ENCODE measurements at regions not wholly inside any gene's neighbourhood (a gene's known extent, or its start where the extent isn't known, plus 50 kb on each side); places are given as distances from the start of the nearest gene placed in this dataset.

- CTCF ChIA-PET = no interaction called here
- POLR2A ChIA-PET = no interaction called here
These were observed 327.6 kb downstream of the CYRIA start for GRCh38 chr2:16338026-16338425.

DNA sequence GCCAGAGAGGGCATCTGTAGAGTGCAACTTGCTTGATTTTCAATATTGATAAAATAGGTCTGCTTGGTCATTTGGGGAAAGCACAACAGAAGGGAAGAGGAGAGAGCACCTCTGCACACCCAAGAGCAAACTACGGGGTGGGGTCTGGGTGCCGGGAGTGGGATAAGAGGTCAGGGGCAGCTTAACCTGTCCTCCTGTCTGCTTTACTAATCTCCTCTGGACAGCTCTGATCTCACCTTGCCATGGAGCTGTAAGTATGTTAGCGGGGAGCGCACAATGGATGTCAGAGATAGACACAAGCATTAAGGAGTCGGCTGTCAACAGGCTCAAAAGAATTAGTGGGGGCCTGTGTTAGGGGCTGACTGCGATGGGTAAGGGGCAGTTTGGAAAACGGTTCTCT is 328.7 kb downstream of the CYRIA start:
- peaks cover 0 to under 1% (median 0%) of the 10 kb centered on the region in 4 experiments for H3K36me3 ChIP-seq (ENCODE audit: control insufficient read depth in 4 of 4, insufficient read depth in 4 of 4, low read length in 3 of 4)
- ChIA-PET POLR2A (no interaction called here), CTCF (interaction anchor here (1.5 kb wide), 1 partner anchor 14 kb away, joined by 3 read pairs; no protein-coding TSS in a partner anchor)
- no peak overlapping the region for H3K4me3 ChIP-seq (ENCODE audit: control insufficient read depth in 1 of 7, extremely low read depth in 1 of 7, insufficient read depth in 4 of 7, low read depth in 2 of 7, low read length in 6 of 7)
- 95% methylated on average over 3 of the region's 7 CpGs for WGBS (ENCODE audit: insufficient coverage)
- no peak overlapping the region for H3K27ac ChIP-seq (ENCODE audit: insufficient read depth in 1 of 2, low read depth in 1 of 2, low read length in 2 of 2, poor library complexity in 1 of 2, severe bottlenecking in 2 of 2)
- no peaks in the 10 kb centered on the region for H3K27me3 ChIP-seq (replicated peaks in 2 of 5; ENCODE audit: control insufficient read depth in 4 of 5, insufficient read depth in 5 of 5, low read length in 4 of 5)
- peaks cover 0 to 58% (median 36%) of the 10 kb centered on the region in 4 experiments for H3K4me1 ChIP-seq (ENCODE audit: control extremely low read depth in 1 of 4, control insufficient read depth in 4 of 4, insufficient read depth in 4 of 4, low read length in 3 of 4)
- H3K9me3 ChIP-seq (ENCODE audit: control extremely low read depth in 1 of 5, control insufficient read depth in 4 of 5, insufficient read depth in 2 of 5, low read depth in 1 of 5, low read length in 4 of 5) = peaks cover 2 to 27% (median 2%) of the 10 kb centered on the region in 5 experiments
- DNase-seq = no peak

More at GRCh38 chr2:16338026-16338425, 327.6 kb downstream of the CYRIA start:
- Histone ChIP-seq H3K4me3 (ENCODE audit: control insufficient read depth in 1 of 7, extremely low read depth in 1 of 7, insufficient read depth in 4 of 7, low read depth in 2 of 7, low read length in 6 of 7) (no peak overlapping the region), H3K27ac (ENCODE audit: insufficient read depth in 1 of 2, low read depth in 1 of 2, low read length in 2 of 2, poor library complexity in 1 of 2, severe bottlenecking in 2 of 2) (no peak overlapping the region), H3K36me3 (ENCODE audit: control insufficient read depth in 4 of 4, insufficient read depth in 4 of 4, low read length in 3 of 4) (peaks cover 0 to 4% (median 0%) of the 10 kb centered on the region in 4 experiments), H3K27me3 (replicated peaks in 2 of 5; ENCODE audit: control insufficient read depth in 4 of 5, insufficient read depth in 5 of 5, low read length in 4 of 5) (no peaks in the 10 kb centered on the region), H3K4me1 (ENCODE audit: control extremely low read depth in 1 of 4, control insufficient read depth in 4 of 4, insufficient read depth in 4 of 4, low read length in 3 of 4) (peaks cover 0 to 49% (median 35%) of the 10 kb centered on the region in 4 experiments), H3K9me3 (ENCODE audit: control extremely low read depth in 1 of 5, control insufficient read depth in 4 of 5, insufficient read depth in 2 of 5, low read depth in 1 of 5, low read length in 4 of 5) (peaks cover 2 to 35% (median 2%) of the 10 kb centered on the region in 5 experiments)
- no peak for DNase-seq

- Histone ChIP-seq H3K9me3 (ENCODE audit: control extremely low read depth in 1 of 5, control insufficient read depth in 4 of 5, insufficient read depth in 2 of 5, low read depth in 1 of 5, low read length in 4 of 5) (peaks cover 2 to 23% (median 2%) of the 10 kb centered on the region in 5 experiments), H3K4me3 (ENCODE audit: control insufficient read depth in 1 of 7, extremely low read depth in 1 of 7, insufficient read depth in 4 of 7, low read depth in 2 of 7, low read length in 6 of 7) (peak overlapping the region in 1 of 7 experiments; percentile 30), H3K27me3 (replicated peaks in 2 of 5; ENCODE audit: control insufficient read depth in 4 of 5, insufficient read depth in 5 of 5, low read length in 4 of 5) (no peaks in the 10 kb centered on the region), H3K4me1 (ENCODE audit: control extremely low read depth in 1 of 4, control insufficient read depth in 4 of 4, insufficient read depth in 4 of 4, low read length in 3 of 4) (peaks cover under 1 to 62% (median 40%) of the 10 kb centered on the region in 4 experiments), H3K36me3 (ENCODE audit: control insufficient read depth in 4 of 4, insufficient read depth in 4 of 4, low read length in 3 of 4) (no peaks in the 10 kb centered on the region), H3K27ac (ENCODE audit: insufficient read depth in 1 of 2, low read depth in 1 of 2, low read length in 2 of 2, poor library complexity in 1 of 2, severe bottlenecking in 2 of 2) (no peak overlapping the region)
- 100% methylated on average over 1 of the region's 1 CpG for WGBS (ENCODE audit: insufficient coverage)
- CTCF ChIA-PET = interaction anchor here (1.5 kb wide), 1 partner anchor 14 kb away, joined by 3 read pairs; no protein-coding TSS in a partner anchor
- DNase-seq = no peak
- POLR2A ChIA-PET = no interaction called here
These were observed 329.1 kb downstream of the CYRIA start for GRCh38 chr2:16336491-16336890.

- H3K9me3 ChIP-seq (ENCODE audit: control extremely low read depth in 1 of 5, control insufficient read depth in 4 of 5, insufficient read depth in 2 of 5, low read depth in 1 of 5, low read length in 4 of 5) = peaks cover 0 to 18% (median 2%) of the 10 kb centered on the region in 5 experiments
- WGBS (ENCODE audit: insufficient coverage) = 0% methylated on average over 2 of the region's 3 CpGs
These were observed 329.7 kb downstream of the CYRIA start for GRCh38 chr2:16335947-16336346.

GRCh38 chr2:16335604-16335930 is 330.1 kb downstream of the CYRIA start:
- POLR2A ChIA-PET = interaction anchor here (0.8 kb wide), 1 partner anchor 33 kb away, joined by 3 read pairs; no protein-coding TSS in a partner anchor
- DNase-seq = no peak
- no CpG with 5 or more reads among the region's 1 CpG for WGBS (ENCODE audit: insufficient coverage)

More at GRCh38 chr2:16335947-16336346, 329.7 kb downstream of the CYRIA start:
- DNase-seq = peak in 2 of 3 donors; percentile 45 to 53
- H3K27me3 ChIP-seq (replicated peaks in 2 of 5; ENCODE audit: control insufficient read depth in 4 of 5, insufficient read depth in 5 of 5, low read length in 4 of 5) = no peaks in the 10 kb centered on the region
- POLR2A ChIA-PET = interaction anchor here (0.8 kb wide), 1 partner anchor 33 kb away, joined by 3 read pairs; no protein-coding TSS in a partner anchor
- peaks cover 4 to 68% (median 45%) of the 10 kb centered on the region in 4 experiments for H3K4me1 ChIP-seq (ENCODE audit: control extremely low read depth in 1 of 4, control insufficient read depth in 4 of 4, insufficient read depth in 4 of 4, low read length in 3 of 4)
- H3K36me3 ChIP-seq (ENCODE audit: control insufficient read depth in 4 of 4, insufficient read depth in 4 of 4, low read length in 3 of 4) = no peaks in the 10 kb centered on the region
- no peak overlapping the region for H3K27ac ChIP-seq (ENCODE audit: insufficient read depth in 1 of 2, low read depth in 1 of 2, low read length in 2 of 2, poor library complexity in 1 of 2, severe bottlenecking in 2 of 2)
- CTCF ChIA-PET = interaction anchor here (1.2 to 1.5 kb wide), 2 partner anchors 10 to 15 kb away, joined by 3 read pairs; no protein-coding TSS in a partner anchor
- H3K4me3 ChIP-seq (ENCODE audit: control insufficient read depth in 1 of 7, extremely low read depth in 1 of 7, insufficient read depth in 4 of 7, low read depth in 2 of 7, low read length in 6 of 7) = peak overlapping the region in 2 of 7 experiments; percentile 19 to 30

GRCh38 chr2:16334886-16335603 is 330.6 kb downstream of the CYRIA start:
- no CpG with 5 or more reads among the region's 2 CpGs for WGBS (ENCODE audit: insufficient coverage)
- Histone ChIP-seq H3K27ac (ENCODE audit: insufficient read depth in 1 of 2, low read depth in 1 of 2, low read length in 2 of 2, poor library complexity in 1 of 2, severe bottlenecking in 2 of 2) (no peak overlapping the region), H3K27me3 (replicated peaks in 2 of 5; ENCODE audit: control insufficient read depth in 4 of 5, insufficient read depth in 5 of 5, low read length in 4 of 5) (no peaks in the 10 kb centered on the region), H3K4me3 (ENCODE audit: control insufficient read depth in 1 of 7, extremely low read depth in 1 of 7, insufficient read depth in 4 of 7, low read depth in 2 of 7, low read length in 6 of 7) (no peak overlapping the region), H3K9me3 (ENCODE audit: control extremely low read depth in 1 of 5, control insufficient read depth in 4 of 5, insufficient read depth in 2 of 5, low read depth in 1 of 5, low read length in 4 of 5) (peaks cover 0 to 15% (median 2%) of the 10 kb centered on the region in 5 experiments), H3K4me1 (ENCODE audit: control extremely low read depth in 1 of 4, control insufficient read depth in 4 of 4, insufficient read depth in 4 of 4, low read length in 3 of 4) (peaks cover 4 to 75% (median 52%) of the 10 kb centered on the region in 4 experiments), H3K36me3 (ENCODE audit: control insufficient read depth in 4 of 4, insufficient read depth in 4 of 4, low read length in 3 of 4) (no peaks in the 10 kb centered on the region)
- ChIA-PET POLR2A (no interaction called here), CTCF (interaction anchor here (1.2 kb wide), 1 partner anchor 9 kb away, joined by 3 read pairs; no protein-coding TSS in a partner anchor)
- no peak for DNase-seq

More at GRCh38 chr2:16335604-16335930, 330.1 kb downstream of the CYRIA start:
- H3K9me3 ChIP-seq (ENCODE audit: control extremely low read depth in 1 of 5, control insufficient read depth in 4 of 5, insufficient read depth in 2 of 5, low read depth in 1 of 5, low read length in 4 of 5) = peaks cover 0 to 18% (median 2%) of the 10 kb centered on the region in 5 experiments
- no peaks in the 10 kb centered on the region for H3K36me3 ChIP-seq (ENCODE audit: control insufficient read depth in 4 of 4, insufficient read depth in 4 of 4, low read length in 3 of 4)
- H3K27me3 ChIP-seq (replicated peaks in 2 of 5; ENCODE audit: control insufficient read depth in 4 of 5, insufficient read depth in 5 of 5, low read length in 4 of 5) = no peaks in the 10 kb centered on the region
- CTCF ChIA-PET = interaction anchor here (1.2 to 1.5 kb wide), 2 partner anchors 9 to 15 kb away, joined by 3 read pairs; no protein-coding TSS in a partner anchor
- H3K4me1 ChIP-seq (ENCODE audit: control extremely low read depth in 1 of 4, control insufficient read depth in 4 of 4, insufficient read depth in 4 of 4, low read length in 3 of 4) = peaks cover 4 to 71% (median 49%) of the 10 kb centered on the region in 4 experiments
- no peak overlapping the region for H3K27ac ChIP-seq (ENCODE audit: insufficient read depth in 1 of 2, low read depth in 1 of 2, low read length in 2 of 2, poor library complexity in 1 of 2, severe bottlenecking in 2 of 2)
- H3K4me3 ChIP-seq (ENCODE audit: control insufficient read depth in 1 of 7, extremely low read depth in 1 of 7, insufficient read depth in 4 of 7, low read depth in 2 of 7, low read length in 6 of 7) = no peak overlapping the region

DNA sequence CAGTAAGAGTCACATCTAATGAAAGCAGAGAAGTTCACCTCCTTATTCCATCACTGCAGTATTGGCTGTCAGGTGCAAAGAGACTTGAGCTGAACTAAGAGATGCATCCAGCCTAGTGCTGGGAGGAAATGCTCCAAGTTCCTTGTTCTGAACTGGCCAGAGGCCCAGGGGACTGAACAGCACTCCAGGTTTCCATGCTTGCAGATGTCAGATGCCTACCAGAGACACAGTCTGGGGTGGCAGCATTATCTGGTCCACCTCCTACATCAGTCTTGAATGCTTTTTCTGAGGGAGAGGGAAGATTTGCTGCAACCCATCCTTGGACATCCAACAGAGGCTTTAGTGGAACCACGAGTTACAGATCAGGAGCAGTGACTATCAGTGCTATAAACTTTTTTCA is 331.3 kb downstream of the CYRIA start:
- POLR2A ChIA-PET = no interaction called here

More for the DNA sequence above, 331.3 kb downstream of the CYRIA start:
- peaks cover 0 to 8% (median 0%) of the 10 kb centered on the region in 5 experiments for H3K9me3 ChIP-seq (ENCODE audit: control extremely low read depth in 1 of 5, control insufficient read depth in 4 of 5, insufficient read depth in 2 of 5, low read depth in 1 of 5, low read length in 4 of 5)
- 75% methylated on average over 1 of the region's 1 CpG for WGBS (ENCODE audit: insufficient coverage)
- no peak for DNase-seq
- no peaks in the 10 kb centered on the region for H3K36me3 ChIP-seq (ENCODE audit: control insufficient read depth in 4 of 4, insufficient read depth in 4 of 4, low read length in 3 of 4)
- H3K27me3 ChIP-seq (replicated peaks in 2 of 5; ENCODE audit: control insufficient read depth in 4 of 5, insufficient read depth in 5 of 5, low read length in 4 of 5) = no peaks in the 10 kb centered on the region
- no peak overlapping the region for H3K4me3 ChIP-seq (ENCODE audit: control insufficient read depth in 1 of 7, extremely low read depth in 1 of 7, insufficient read depth in 4 of 7, low read depth in 2 of 7, low read length in 6 of 7)
- CTCF ChIA-PET = no interaction called here
- peaks cover 4 to 81% (median 56%) of the 10 kb centered on the region in 4 experiments for H3K4me1 ChIP-seq (ENCODE audit: control extremely low read depth in 1 of 4, control insufficient read depth in 4 of 4, insufficient read depth in 4 of 4, low read length in 3 of 4)
- H3K27ac ChIP-seq (ENCODE audit: insufficient read depth in 1 of 2, low read depth in 1 of 2, low read length in 2 of 2, poor library complexity in 1 of 2, severe bottlenecking in 2 of 2) = no peak overlapping the region

Measured in common myeloid progenitor, CD34-positive (primary cell).